HepG2 (cell line): ENCODE measurements at regions not wholly inside any gene's neighbourhood (a gene's known extent, or its start where the extent isn't known, plus 50 kb on each side); places are given as distances from the start of the nearest gene placed in this dataset.
A peak's percentile ranks its signal among the peaks of the same experiment; 100 is the strongest.

Experiments used
- ATAC-seq: fragments of 200-7000 bp; cut with Tn5 transposase; 3 replicates; pipeline ENCODE4 v1.9.1; 2020; ENCODE audit warnings: mild to moderate bottlenecking, moderate library complexity
- BruUV-seq: library from RNA; stranded (reverse); fragments of 400-500 nt; replicated peaks from 2 replicates; lab custom pipeline; 2021; lab: Mats Ljungman, UMichigan
- CTCF ChIA-PET: fragments of 300-600 bp; formaldehyde crosslinking; extraction: SDS; loops from one replicate; lab custom pipeline; 2021; ENCODE audit warnings: low total read pairs, inconsistent platforms, low intra/inter-chr PET ratio; lab: Yijun Ruan, JAX
- POLR2A ChIA-PET: fragments of 350-600 bp; sonication (Branson Sonifier 250); formaldehyde crosslinking; loops from one replicate; lab custom pipeline; 2020; ENCODE audit warnings: antibody characterized with exemption, inconsistent platforms; lab: Yijun Ruan, JAX
- DNase-seq: peaks from one replicate; pipeline ENCODE4 v3.0.0-alpha.2; 2015; ENCODE audit warnings: low spot score
- FAIRE-seq: peaks from 3 replicates; lab custom pipeline; 2011; peaks lifted over from hg19 to GRCh38; lab: Jason Lieb, UNC
- H2AFZ ChIP-seq: one replicate; pipeline ENCODE4 v1.6.1; 2011; ENCODE audit warnings: low read length, inconsistent platforms
- H3K27ac ChIP-seq: fragments of 300-600 bp; 3 replicates; pipeline ENCODE4 v1.8.0; 2011; ENCODE audit warnings: mixed run types, mild to moderate bottlenecking, mixed read lengths, low read length, inconsistent platforms; ENCODE audit not compliant: insufficient read depth; ENCODE audit errors: extremely low read length
- H3K27me3 ChIP-seq, 2 experiments: fragments of 200-600 bp in 1 of 2; 2 replicates in 1 of 2; 3 replicates in 1 of 2; pipeline versions ENCODE4 v1.6.0 to v1.8.0; 2011; ENCODE audit warnings: low read length in 2 of 2, mild to moderate bottlenecking in 2 of 2, moderate library complexity in 2 of 2, inconsistent platforms in 1 of 2; ENCODE audit not compliant: insufficient read depth in 2 of 2, control insufficient read depth in 1 of 2
- H3K36me3 ChIP-seq, 2 experiments: fragments of 200-600 bp in 1 of 2; replicated peaks in 1 of 2; 2 replicates in 1 of 2; 3 replicates in 1 of 2; pipeline versions ENCODE4 v1.5.1 to v1.8.0; 2011; ENCODE audit warnings: low read length in 2 of 2, inconsistent platforms in 1 of 2; ENCODE audit not compliant: insufficient read depth in 2 of 2, control insufficient read depth in 1 of 2
- H3K4me1 ChIP-seq: 2 replicates; pipeline ENCODE4 v1.5.1; 2012; ENCODE audit warnings: low read length, inconsistent platforms; ENCODE audit not compliant: insufficient read depth
- H3K4me2 ChIP-seq: 2 replicates; pipeline ENCODE4 v1.6.0; 2011; ENCODE audit warnings: low read depth, low read length, inconsistent platforms
- H3K4me3 ChIP-seq, 3 experiments: fragments of 200-600 bp in 1 of 3; sonication (generic), shearing (Covaris generic) in 1 of 3; replicated peaks in 1 of 3; 2 replicates each; pipeline ENCODE4 v1.5.1; 2011 to 2016; ENCODE audit warnings: low read length in 3 of 3, inconsistent platforms in 2 of 3, low read depth in 2 of 3, mild to moderate bottlenecking in 2 of 3, control low read depth in 1 of 3, mixed read lengths in 1 of 3; ENCODE audit not compliant: insufficient read depth in 1 of 3
- H3K79me2 ChIP-seq: one replicate; pipeline ENCODE4 v1.6.1; 2011; ENCODE audit warnings: low read length, inconsistent platforms; ENCODE audit not compliant: insufficient read depth
- H3K9ac ChIP-seq: 2 replicates; pipeline ENCODE4 v1.6.0; 2011; ENCODE audit warnings: mild to moderate bottlenecking, low read depth, low read length, inconsistent platforms; ENCODE audit not compliant: insufficient read depth
- H3K9me3 ChIP-seq: 2 replicates; pipeline ENCODE4 v1.5.1; 2012; ENCODE audit warnings: mild to moderate bottlenecking, low read length
- H4K20me1 ChIP-seq: 2 replicates; pipeline ENCODE4 v1.6.0; 2011; ENCODE audit warnings: inconsistent platforms, mild to moderate bottlenecking, low read length, moderate library complexity; ENCODE audit not compliant: insufficient read depth
- CEBPG ChIP-seq: IDR thresholded peaks from 2 replicates; pipeline ENCODE4 v1.6.1; 2016
- MAFF ChIP-seq: IDR thresholded peaks from 2 replicates; pipeline ENCODE4 v1.6.1; 2011; ENCODE audit warnings: low read depth, low read length, improper control_type of control experiment
- MAFK ChIP-seq, 2 experiments: IDR thresholded peaks in 1 of 2; conservative IDR thresholded peaks in 1 of 2; 2 replicates each; pipeline ENCODE4 v1.6.1; 2011; ENCODE audit warnings: improper control_type of control experiment in 2 of 2, low read length in 2 of 2
- SMAD9 ChIP-seq: sonication (generic); formaldehyde crosslinking; IDR thresholded peaks from 2 replicates; pipeline ENCODE4 v1.5.1; 2020; ENCODE audit warnings: mild to moderate bottlenecking, missing genetic modification reagents
- SP5 ChIP-seq: IDR thresholded peaks from 2 replicates; pipeline ENCODE4 v1.6.1; 2016; ENCODE audit warnings: low read depth, borderline replicate concordance
- ZNF44 ChIP-seq: sonication (generic); formaldehyde crosslinking; IDR thresholded peaks from 2 replicates; pipeline ENCODE4 v1.5.1; 2020; ENCODE audit warnings: mild to moderate bottlenecking, missing genetic modification reagents
- ZNF605 ChIP-seq: sonication (generic); formaldehyde crosslinking; IDR thresholded peaks from 2 replicates; pipeline ENCODE4 v1.8.0; 2022; ENCODE audit warnings: mild to moderate bottlenecking, missing genetic modification reagents
- WGBS: methylation state at CpG from one replicate; pipeline ENCODE4 v1.1.6; 2017; ENCODE audit warnings: low lambda C conversion rate; 5-methylcytosine and 5-hydroxymethylcytosine counted together
- in situ Hi-C: cut with HindIII; loops from 2 replicates; pipeline ENCODE4 v1.10.0; 2017; ENCODE audit warnings: low pct_unique_long_range_greater_than_20kb; ENCODE audit not compliant: extremely low pct_ligation_motif_present
- intact Hi-C: fragments of 100-400 bp; cut with micrococcal nuclease; formaldehyde crosslinking; loops from one replicate; pipeline ENCODE4 v1.10.0; 2022; ENCODE audit not compliant: unreplicated experiment

GRCh38 chr22:42194953-42195352, 64.3 kb upstream of the CYP2D6 start:
- in situ Hi-C loops: no loop called here
- intact Hi-C loops: no loop called here
- no peak overlapping the region for H3K9ac ChIP-seq
- no peaks in the 10 kb centered on the region for H3K9me3 ChIP-seq
- CTCF ChIA-PET: no interaction called here
- DNase-seq: no peak
- H3K27me3 ChIP-seq: no peaks in the 10 kb centered on the region
- no peak overlapping the region for H3K27ac ChIP-seq
- no TSS peak for BruUV-seq
- H3K4me2 ChIP-seq: no peak overlapping the region
- H2AFZ ChIP-seq: no peak overlapping the region
- peaks cover 24% of the 10 kb centered on the region for H4K20me1 ChIP-seq
- peaks cover 52% of the 10 kb centered on the region for H3K79me2 ChIP-seq
- no peak for FAIRE-seq
- POLR2A ChIA-PET: no interaction called here
- no peak overlapping the region for H3K4me3 ChIP-seq
- H3K4me1 ChIP-seq: peaks cover 11% of the 10 kb centered on the region
- TF ChIP-seq ZNF44 (CRISPR knock-in tag): no peak
- ATAC-seq: no peak
- H3K36me3 ChIP-seq: 0 out of 5 replicates have a peak, but pooled peaks cover 0 to 5% of the 10 kb centered on the region in 2 experiments

GRCh38 chr22:42194104-42194851, 63.7 kb upstream of the CYP2D6 start:
- 99% methylated on average over 9 of the region's 10 CpGs for WGBS
- H3K27me3 ChIP-seq: no peaks in the 10 kb centered on the region
- H2AFZ ChIP-seq: no peak overlapping the region
- DNase-seq (no peak), ATAC-seq (no peak), FAIRE-seq (no peak)
- H3K4me1 ChIP-seq: peaks cover 12% of the 10 kb centered on the region
- H3K4me3 ChIP-seq: no peak overlapping the region
- ChIA-PET POLR2A (no interaction called here), CTCF (no interaction called here)
- no peaks in the 10 kb centered on the region for H3K9me3 ChIP-seq
- peaks cover 23% of the 10 kb centered on the region for H4K20me1 ChIP-seq
- in situ Hi-C loops (no loop called here), intact Hi-C loops (no loop called here)
- H3K9ac ChIP-seq: no peak overlapping the region
- H3K4me2 ChIP-seq: no peak overlapping the region
- 0 out of 5 replicates have a peak, but pooled peaks cover 0 to 5% of the 10 kb centered on the region in 2 experiments for H3K36me3 ChIP-seq
- H3K79me2 ChIP-seq: peaks cover 51% of the 10 kb centered on the region
- no TSS peak for BruUV-seq
- TF ChIP-seq SP5 (CRISPR knock-in tag): no peak
- TF ChIP-seq CEBPG (CRISPR knock-in tag): no peak
- TF ChIP-seq ZNF605: no peak
- TF ChIP-seq SMAD9 (CRISPR knock-in tag): no peak
- TF ChIP-seq MAFF: peak; percentile 78
- peak; percentile 77 to 85 for TF ChIP-seq MAFK (conservative IDR thresholded peaks at IDR 0.05 in 1 of 2, IDR thresholded peaks at IDR 0.05 in 1 of 2; ENCODE audit: low read length in 2 of 2)
- no peak overlapping the region for H3K27ac ChIP-seq
